ENCODE measurements at regions not wholly inside any gene's neighbourhood (a gene's known extent, or its start where the extent isn't known, plus 50 kb on each side); places are given as distances from the start of the nearest gene placed in this dataset.

- no peak for TF ChIP-seq CEBPB (IDR thresholded peaks at IDR 0.05; ENCODE audit: borderline replicate concordance in 1 of 2, low read depth in 2 of 2, low read length in 2 of 2)
- no peak for TF ChIP-seq CTCF (IDR thresholded peaks at IDR 0.05 in 2 of 3, conservative IDR thresholded peaks at IDR 0.05 in 1 of 3; ENCODE audit: control insufficient read depth in 2 of 3, extremely low read depth in 1 of 3, insufficient read depth in 1 of 3, low read depth in 3 of 3, low read length in 3 of 3)
- TF ChIP-seq EP300 (IDR thresholded peaks at IDR 0.05; ENCODE audit: borderline replicate concordance in 1 of 2, control insufficient read depth in 1 of 2, low read depth in 2 of 2, low read length in 2 of 2) = no peak
- TF ChIP-seq BACH1 (IDR thresholded peaks at IDR 0.05; ENCODE audit: borderline replicate concordance) = no peak
- no peak for TF ChIP-seq PKNOX1 (IDR thresholded peaks at IDR 0.05)
- no peak for TF ChIP-seq POLR2A (IDR thresholded peaks at IDR 0.05; ENCODE audit: low read depth, low read length)
- TF ChIP-seq CUX1 (IDR thresholded peaks at IDR 0.05; ENCODE audit: insufficient replicate concordance, low read depth, low read length) = no peak
- TF ChIP-seq ELK1 (IDR thresholded peaks at IDR 0.05; ENCODE audit: low read depth, low read length) = no peak
- no peak for TF ChIP-seq IRF5 (IDR thresholded peaks at IDR 0.05; ENCODE audit: borderline replicate concordance)
These were observed 470.8 kb downstream of the ENC1 start for GRCh38 chr5:74169701-74170100.
